ENCODE measurements at regions not wholly inside any gene's neighbourhood (a gene's known extent, or its start where the extent isn't known, plus 50 kb on each side); places are given as distances from the start of the nearest gene placed in this dataset.

GRCh38 chr1:79128722-79129121, 122.2 kb upstream of the ADGRL4 start:
- ChIA-PET POLR2A (no interaction called here), CTCF (no interaction called here)
- no peak for DNase-seq
- Histone ChIP-seq H3K27me3 (replicated peaks; ENCODE audit: control insufficient read depth, insufficient read depth, low read length) (no peaks in the 10 kb centered on the region), H3K9me3 (no peaks in the 10 kb centered on the region), H3K36me3 (ENCODE audit: control insufficient read depth, insufficient read depth, low read length) (no peaks in the 10 kb centered on the region), H3K4me1 (no peaks in the 10 kb centered on the region), H3K4me3 (ENCODE audit: low read depth, low read length) (no peak overlapping the region)
- Mint-ChIP-seq H3K4me3 (ENCODE audit: unreplicated experiment) (no peak overlapping the region), H3K27me3 (ENCODE audit: insufficient read depth, unreplicated experiment) (peaks cover 3% of the 10 kb centered on the region), H3K27ac (ENCODE audit: unreplicated experiment) (no peak overlapping the region), H3K4me1 (ENCODE audit: low read depth, unreplicated experiment) (no peaks in the 10 kb centered on the region), H3K9me3 (ENCODE audit: unreplicated experiment) (no peaks in the 10 kb centered on the region), H3K36me3 (ENCODE audit: insufficient read depth, unreplicated experiment) (no peaks in the 10 kb centered on the region)
- no TSS peak for BruUV-seq (replicated peaks)
- intact Hi-C loops (cut with micrococcal nuclease; ENCODE audit: unreplicated experiment): no loop called here
- no peak for TF ChIP-seq CTCF (IDR thresholded peaks at IDR 0.05; ENCODE audit: insufficient read depth in 1 of 2, low read depth in 1 of 2, low read length in 1 of 2, severe bottlenecking in 1 of 2, unreplicated experiment in 1 of 2)

DNA sequence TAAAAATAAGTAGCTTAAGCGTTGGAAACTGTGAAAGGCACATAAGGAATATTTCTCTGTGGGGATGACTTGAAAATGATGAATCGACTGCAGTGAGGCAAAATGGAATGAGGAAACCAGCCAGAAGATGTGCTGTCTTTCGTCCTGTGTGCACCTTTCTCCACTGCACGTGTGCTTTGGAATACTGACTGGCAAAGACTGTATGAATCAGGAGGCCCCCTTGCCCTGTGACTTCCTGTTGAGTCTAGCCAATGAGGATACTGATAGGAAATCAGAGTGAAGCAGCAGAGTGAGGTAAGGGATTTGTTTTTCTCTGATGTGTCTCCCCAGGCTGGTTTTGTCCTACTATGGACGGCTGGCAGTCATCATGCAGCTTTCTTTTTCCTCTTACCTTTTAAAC, 118.2 kb upstream of the ADGRL4 start:
- intact Hi-C loops (cut with micrococcal nuclease; ENCODE audit: unreplicated experiment): no loop called here
- POLR2A ChIA-PET: no interaction called here
- no TSS peak for BruUV-seq (replicated peaks)
- H3K36me3 Mint-ChIP-seq (ENCODE audit: insufficient read depth, unreplicated experiment): no peaks in the 10 kb centered on the region
- DNase-seq: no peak
- H3K4me1 ChIP-seq: no peaks in the 10 kb centered on the region
- H3K36me3 ChIP-seq (ENCODE audit: control insufficient read depth, insufficient read depth, low read length): no peaks in the 10 kb centered on the region
- H3K27me3 Mint-ChIP-seq (ENCODE audit: insufficient read depth, unreplicated experiment): no peaks in the 10 kb centered on the region
- H3K4me1 Mint-ChIP-seq (ENCODE audit: low read depth, unreplicated experiment): no peaks in the 10 kb centered on the region
- no peak for TF ChIP-seq CTCF (IDR thresholded peaks at IDR 0.05; ENCODE audit: insufficient read depth in 1 of 2, low read depth in 1 of 2, low read length in 1 of 2, severe bottlenecking in 1 of 2, unreplicated experiment in 1 of 2)
- H3K27ac Mint-ChIP-seq (ENCODE audit: unreplicated experiment): no peak overlapping the region
- CTCF ChIA-PET: no interaction called here
- H3K4me3 Mint-ChIP-seq (ENCODE audit: unreplicated experiment): no peak overlapping the region
- no peak overlapping the region for H3K4me3 ChIP-seq (ENCODE audit: low read depth, low read length)
- no peaks in the 10 kb centered on the region for H3K9me3 ChIP-seq
- no peaks in the 10 kb centered on the region for H3K27me3 ChIP-seq (replicated peaks; ENCODE audit: control insufficient read depth, insufficient read depth, low read length)
- no peaks in the 10 kb centered on the region for H3K9me3 Mint-ChIP-seq (ENCODE audit: unreplicated experiment)

DNA sequence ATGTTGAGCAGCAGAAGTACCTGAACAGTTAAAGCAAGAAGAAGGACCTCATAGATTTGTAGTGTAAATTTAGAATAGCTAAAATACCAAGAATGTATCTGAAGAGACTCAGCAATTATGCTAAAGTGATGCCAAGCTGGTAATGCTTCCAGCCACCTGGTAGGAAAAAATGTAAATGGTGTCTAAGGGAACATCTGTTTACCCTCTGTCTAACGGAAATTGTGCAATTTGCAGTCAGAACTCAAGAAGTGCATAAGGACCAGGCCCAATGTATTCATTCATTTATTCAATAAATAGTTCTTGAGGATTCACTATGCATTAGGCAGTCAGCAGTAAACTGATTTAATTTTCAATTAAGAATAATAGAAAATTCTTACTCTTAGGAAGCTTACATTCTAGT, 116.0 kb upstream of the ADGRL4 start:
- no peak overlapping the region for H3K4me3 ChIP-seq (ENCODE audit: low read depth, low read length)
- H3K4me1 ChIP-seq: no peaks in the 10 kb centered on the region
- POLR2A ChIA-PET: no interaction called here
- H3K9me3 ChIP-seq: no peaks in the 10 kb centered on the region
- intact Hi-C loops (cut with micrococcal nuclease; ENCODE audit: unreplicated experiment): no loop called here
- Mint-ChIP-seq H3K27ac (ENCODE audit: unreplicated experiment) (no peak overlapping the region), H3K36me3 (ENCODE audit: insufficient read depth, unreplicated experiment) (no peaks in the 10 kb centered on the region), H3K4me1 (ENCODE audit: low read depth, unreplicated experiment) (no peaks in the 10 kb centered on the region), H3K4me3 (ENCODE audit: unreplicated experiment) (no peak overlapping the region), H3K27me3 (ENCODE audit: insufficient read depth, unreplicated experiment) (no peaks in the 10 kb centered on the region), H3K9me3 (ENCODE audit: unreplicated experiment) (no peaks in the 10 kb centered on the region)
- CTCF ChIA-PET: no interaction called here
- no TSS peak for BruUV-seq (replicated peaks)
- TF ChIP-seq CTCF (IDR thresholded peaks at IDR 0.05; ENCODE audit: insufficient read depth in 1 of 2, low read depth in 1 of 2, low read length in 1 of 2, severe bottlenecking in 1 of 2, unreplicated experiment in 1 of 2): no peak
- no peak for DNase-seq
- no peaks in the 10 kb centered on the region for H3K27me3 ChIP-seq (replicated peaks; ENCODE audit: control insufficient read depth, insufficient read depth, low read length)
- no peaks in the 10 kb centered on the region for H3K36me3 ChIP-seq (ENCODE audit: control insufficient read depth, insufficient read depth, low read length)

Measured in Caco-2 (cell line).